ENCODE measurements at regions not wholly inside any gene's neighbourhood (a gene's known extent, or its start where the extent isn't known, plus 50 kb on each side); places are given as distances from the start of the nearest gene placed in this dataset.

- no peak for TF ChIP-seq CTCF (IDR thresholded peaks at IDR 0.05; ENCODE audit: extremely low read depth, missing control alignments)
- no peak for DNase-seq (ENCODE audit: low spot score)
Observed at GRCh38 chr11:44399968-44400367, 90.0 kb upstream of the ALX4 start.

GRCh38 chr11:44400431-44400830 lies 90.5 kb upstream of the ALX4 start:
- TF ChIP-seq CTCF (IDR thresholded peaks at IDR 0.05; ENCODE audit: extremely low read depth, missing control alignments) = no peak
- no peak for DNase-seq (ENCODE audit: low spot score)

GRCh38 chr11:44402466-44403075 lies 92.6 kb upstream of the ALX4 start:
- no peak for DNase-seq (ENCODE audit: low spot score)
- no peak for TF ChIP-seq CTCF (IDR thresholded peaks at IDR 0.05; ENCODE audit: extremely low read depth, missing control alignments)

- no peak for TF ChIP-seq CTCF (IDR thresholded peaks at IDR 0.05; ENCODE audit: extremely low read depth, missing control alignments)
- DNase-seq (ENCODE audit: low spot score) = no peak
Observed at GRCh38 chr11:44403176-44403575, 93.2 kb upstream of the ALX4 start.

GRCh38 chr11:44403587-44404273 lies 93.8 kb upstream of the ALX4 start:
- DNase-seq (ENCODE audit: low spot score) = no peak
- no peak for TF ChIP-seq CTCF (IDR thresholded peaks at IDR 0.05; ENCODE audit: extremely low read depth, missing control alignments)

- DNase-seq (ENCODE audit: low spot score) = no peak
- no peak for TF ChIP-seq CTCF (IDR thresholded peaks at IDR 0.05; ENCODE audit: extremely low read depth, missing control alignments)
Observed at GRCh38 chr11:44404301-44404700, 94.4 kb upstream of the ALX4 start.

GRCh38 chr11:44404736-44405395 lies 94.9 kb upstream of the ALX4 start:
- TF ChIP-seq CTCF (IDR thresholded peaks at IDR 0.05; ENCODE audit: extremely low read depth, missing control alignments) = no peak
- DNase-seq (ENCODE audit: low spot score) = no peak

Data from GM20000 (cell line).